H1 (cell line): ENCODE measurements at regions not wholly inside any gene's neighbourhood (a gene's known extent, or its start where the extent isn't known, plus 50 kb on each side); places are given as distances from the start of the nearest gene placed in this dataset.

Source experiments
- JUND ChIP-seq: IDR thresholded peaks from 2 replicates; pipeline ENCODE4 v1.6.1; 2011; ENCODE audit warnings: mild to moderate bottlenecking, improper control_type of control experiment, low read length
- TF ChIP-seq, protein P1 (sequence below), 3 experiments: IDR thresholded peaks; 1 replicate in 2 of 3; 2 replicates in 1 of 3; pipeline versions ENCODE4 v1.5.1 to v1.6.1; 2011; ENCODE audit warnings: low read length in 3 of 3, mild to moderate bottlenecking in 3 of 3, inconsistent platforms in 2 of 3, low read depth in 1 of 3, moderate library complexity in 1 of 3; ENCODE audit not compliant: insufficient read depth in 1 of 3; ENCODE audit errors: control extremely low read depth in 1 of 3

DNA sequence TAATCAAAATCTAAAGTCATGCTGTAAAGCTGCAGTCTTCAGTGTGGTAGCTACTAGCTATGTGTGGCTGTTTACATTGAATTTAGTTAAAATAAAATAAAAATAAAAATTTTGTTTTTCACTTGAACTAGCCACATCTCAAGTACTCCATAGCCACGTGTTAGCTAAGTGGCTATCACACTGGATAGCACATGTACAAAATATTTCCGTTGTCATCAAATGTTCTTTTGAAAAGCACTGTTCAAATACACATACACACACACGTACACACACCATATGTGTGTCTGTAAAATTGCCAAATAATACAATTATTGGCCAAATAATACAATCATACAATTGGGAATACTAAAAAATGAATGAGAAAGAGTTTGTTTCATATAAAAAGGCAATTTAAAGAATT lies 778.2 kb upstream of the FLRT2 start (continued):
- TF ChIP-seq, protein P1, sequence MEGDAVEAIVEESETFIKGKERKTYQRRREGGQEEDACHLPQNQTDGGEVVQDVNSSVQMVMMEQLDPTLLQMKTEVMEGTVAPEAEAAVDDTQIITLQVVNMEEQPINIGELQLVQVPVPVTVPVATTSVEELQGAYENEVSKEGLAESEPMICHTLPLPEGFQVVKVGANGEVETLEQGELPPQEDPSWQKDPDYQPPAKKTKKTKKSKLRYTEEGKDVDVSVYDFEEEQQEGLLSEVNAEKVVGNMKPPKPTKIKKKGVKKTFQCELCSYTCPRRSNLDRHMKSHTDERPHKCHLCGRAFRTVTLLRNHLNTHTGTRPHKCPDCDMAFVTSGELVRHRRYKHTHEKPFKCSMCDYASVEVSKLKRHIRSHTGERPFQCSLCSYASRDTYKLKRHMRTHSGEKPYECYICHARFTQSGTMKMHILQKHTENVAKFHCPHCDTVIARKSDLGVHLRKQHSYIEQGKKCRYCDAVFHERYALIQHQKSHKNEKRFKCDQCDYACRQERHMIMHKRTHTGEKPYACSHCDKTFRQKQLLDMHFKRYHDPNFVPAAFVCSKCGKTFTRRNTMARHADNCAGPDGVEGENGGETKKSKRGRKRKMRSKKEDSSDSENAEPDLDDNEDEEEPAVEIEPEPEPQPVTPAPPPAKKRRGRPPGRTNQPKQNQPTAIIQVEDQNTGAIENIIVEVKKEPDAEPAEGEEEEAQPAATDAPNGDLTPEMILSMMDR (IDR thresholded peaks at IDR 0.05; ENCODE audit: control extremely low read depth in 1 of 3, insufficient read depth in 1 of 3, low read depth in 1 of 3, low read length in 3 of 3): no peak
- no peak for TF ChIP-seq JUND
